Left lobe of liver (tissue), 2 donors: ENCODE measurements at regions not wholly inside any gene's neighbourhood (a gene's known extent, or its start where the extent isn't known, plus 50 kb on each side); places are given as distances from the start of the nearest gene placed in this dataset.
"Not testable (repeated sequence)": the region's sequence is repeated elsewhere in the genome, so short reads cannot be mapped to it uniquely, and the experiment has no call there.

ENCODE experiments used
- ATAC-seq: fragments of 200-7000 bp; cut with Tn5 transposase; one replicate; pipeline ENCODE4 v1.9.1; 2020; ENCODE audit warnings: mild to moderate bottlenecking, moderate library complexity
- DNase-seq: peaks from one replicate; pipeline ENCODE4 v3.0.0-alpha.2; 2020; ENCODE audit warnings: low spot score
- donor health status: DM: no; HTN: no; CAD: no; lungs with moderate emphysema.
- donor health status: DM: no; HTN: yes; CAD: no.

GRCh38 chr2:183522489-183523266 lies 398.4 kb downstream of the NUP35 start:
- ATAC-seq, result no peak
- DNase-seq, result no peak

GRCh38 chr2:183530333-183530901 lies 406.2 kb downstream of the NUP35 start:
- ATAC-seq (no peak), DNase-seq (no peak)

- DNase-seq, result no peak
- no peak for ATAC-seq
These were observed 408.3 kb downstream of the NUP35 start for GRCh38 chr2:183532514-183532913.

- DNase-seq, result no peak
- ATAC-seq, result no peak
These were observed 408.8 kb downstream of the NUP35 start for GRCh38 chr2:183533021-183533420.

GRCh38 chr2:183536290-183536689 lies 412.0 kb downstream of the NUP35 start:
- ATAC-seq, result no peak
- DNase-seq, result no peak

- DNase-seq (no peak), ATAC-seq (no peak)
These were observed 412.5 kb downstream of the NUP35 start for GRCh38 chr2:183536714-183537113.

GRCh38 chr2:183541766-183542165 lies 417.5 kb downstream of the NUP35 start:
- DNase-seq (no peak), ATAC-seq (no peak)

GRCh38 chr2:183542606-183543005 lies 418.4 kb downstream of the NUP35 start:
- DNase-seq, result no peak
- ATAC-seq, result no peak

- ATAC-seq (no peak), DNase-seq (no peak)
These were observed 419.0 kb downstream of the NUP35 start for GRCh38 chr2:183543222-183543621.

- DNase-seq (no peak), ATAC-seq (no peak)
These were observed 419.5 kb downstream of the NUP35 start for GRCh38 chr2:183543731-183544130.

GRCh38 chr2:183546560-183547350 lies 422.5 kb downstream of the NUP35 start:
- DNase-seq, ATAC-seq: not testable (repeated sequence)

GRCh38 chr2:183552716-183553115 lies 428.5 kb downstream of the NUP35 start:
- ATAC-seq (no peak), DNase-seq (no peak)

- ATAC-seq (no peak), DNase-seq (no peak)
These were observed 440.5 kb downstream of the NUP35 start for GRCh38 chr2:183564726-183565125.

GRCh38 chr2:183575481-183575880 lies 451.2 kb downstream of the NUP35 start:
- ATAC-seq, result no peak
- DNase-seq, result no peak

- ATAC-seq (no peak), DNase-seq (no peak)
These were observed 455.4 kb downstream of the NUP35 start for GRCh38 chr2:183579686-183580085.

- no peak for DNase-seq
- no peak for ATAC-seq
These were observed 468.0 kb downstream of the NUP35 start for GRCh38 chr2:183592271-183592670.

GRCh38 chr2:183594150-183594549 lies 469.9 kb downstream of the NUP35 start:
- ATAC-seq (no peak), DNase-seq (no peak)

- ATAC-seq (no peak), DNase-seq (no peak)
These were observed 473.6 kb downstream of the NUP35 start for GRCh38 chr2:183597841-183598240.

GRCh38 chr2:183604065-183604464 lies 479.8 kb downstream of the NUP35 start:
- no peak for DNase-seq
- no peak for ATAC-seq

GRCh38 chr2:183605440-183605839 lies 481.2 kb downstream of the NUP35 start:
- DNase-seq (no peak), ATAC-seq (no peak)

- ATAC-seq, result no peak
These were observed 481.9 kb downstream of the NUP35 start for GRCh38 chr2:183606022-183606717.

More at GRCh38 chr2:183606022-183606717, 481.9 kb downstream of the NUP35 start:
- no peak for DNase-seq
